ENCODE measurements at regions not wholly inside any gene's neighbourhood (a gene's known extent, or its start where the extent isn't known, plus 50 kb on each side); places are given as distances from the start of the nearest gene placed in this dataset.

- no peak for DNase-seq
These were observed 117.7 kb downstream of the POLR2M start for GRCh38 chr15:57824186-57824585.

DNA sequence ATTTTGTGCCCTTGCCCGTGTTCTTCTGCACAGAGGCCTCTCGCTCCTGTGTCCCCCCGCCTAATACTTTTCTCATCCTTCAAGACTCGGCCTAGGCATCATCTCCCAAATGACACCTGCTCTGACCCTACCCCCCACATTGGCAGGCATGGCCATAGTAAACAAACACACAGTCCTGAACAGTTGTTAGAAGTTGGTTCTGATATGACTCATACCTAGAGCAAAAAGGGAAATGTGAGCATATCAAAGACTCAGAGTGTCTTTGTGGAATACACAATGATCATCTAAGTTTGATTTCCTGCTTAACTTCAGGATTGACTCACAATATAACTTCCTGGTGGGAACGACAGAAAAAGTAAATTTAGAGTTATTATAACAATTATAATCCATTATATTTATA lies 120.5 kb downstream of the POLR2M start:
- no peak for DNase-seq

- DNase-seq = no peak
These were observed 121.5 kb downstream of the POLR2M start for GRCh38 chr15:57827971-57828370.

GRCh38 chr15:57832183-57832582 lies 125.7 kb downstream of the POLR2M start:
- no peak for DNase-seq

DNA sequence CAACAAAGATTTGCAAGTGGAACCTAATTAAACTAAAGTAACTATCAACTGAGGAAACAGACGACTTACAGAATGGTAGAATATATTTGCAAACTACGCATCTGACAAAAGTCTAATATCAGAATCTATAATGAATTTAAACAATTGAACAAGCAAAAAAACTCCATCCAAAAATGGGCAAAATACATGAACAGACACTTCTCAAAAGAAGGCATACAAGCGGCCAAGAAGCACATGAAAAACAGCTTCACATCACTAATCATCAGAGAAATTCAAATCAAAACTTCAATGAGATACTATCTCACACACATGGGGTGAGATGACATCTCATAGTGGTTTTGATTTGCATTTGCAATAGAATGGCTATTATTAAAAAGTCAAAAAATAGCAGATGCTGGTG lies 128.6 kb downstream of the POLR2M start:
- DNase-seq = no peak

DNA sequence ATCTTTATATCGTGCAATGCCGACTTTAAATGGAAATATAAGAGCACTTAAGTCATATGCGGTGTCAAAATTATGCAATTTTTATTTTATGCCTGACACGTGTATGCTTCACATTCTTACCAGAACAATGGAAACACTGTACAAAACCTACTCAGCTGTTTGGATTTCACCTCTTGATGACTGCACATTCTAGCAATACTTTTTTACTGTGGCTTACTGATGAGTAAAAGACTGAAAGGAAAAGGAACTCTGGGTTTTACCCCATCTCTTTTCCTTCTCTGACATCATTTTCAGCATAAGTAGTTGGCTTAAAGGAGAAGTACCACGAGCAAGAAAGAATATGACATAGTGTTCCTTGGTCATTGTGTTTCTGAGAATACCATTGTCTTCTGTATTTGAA lies 142.8 kb downstream of the POLR2M start:
- no peak for DNase-seq

DNA sequence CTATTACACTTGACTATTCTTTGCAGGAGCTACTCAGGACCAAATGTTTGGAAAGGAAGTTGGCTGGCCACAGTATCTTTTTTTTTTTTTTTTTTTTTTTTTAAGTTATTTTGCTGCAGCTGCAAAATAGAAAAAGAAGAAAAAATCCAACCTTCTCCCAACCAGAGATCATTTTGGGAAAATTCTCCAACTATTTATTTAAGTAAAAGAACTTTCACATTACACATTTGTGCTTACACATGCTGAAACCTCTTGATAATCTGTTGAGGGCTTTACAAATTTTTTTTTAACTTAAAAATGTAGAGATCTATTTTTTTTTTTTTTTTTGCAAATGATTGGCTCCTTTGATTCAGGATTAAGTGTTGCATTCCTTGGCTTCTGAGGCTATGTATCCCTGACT lies 148.0 kb downstream of the POLR2M start:
- no peak for DNase-seq

- DNase-seq = no peak
These were observed 151.4 kb downstream of the POLR2M start for GRCh38 chr15:57857871-57858270.

- no peak for DNase-seq
These were observed 152.7 kb downstream of the POLR2M start for GRCh38 chr15:57859130-57859685.

DNA sequence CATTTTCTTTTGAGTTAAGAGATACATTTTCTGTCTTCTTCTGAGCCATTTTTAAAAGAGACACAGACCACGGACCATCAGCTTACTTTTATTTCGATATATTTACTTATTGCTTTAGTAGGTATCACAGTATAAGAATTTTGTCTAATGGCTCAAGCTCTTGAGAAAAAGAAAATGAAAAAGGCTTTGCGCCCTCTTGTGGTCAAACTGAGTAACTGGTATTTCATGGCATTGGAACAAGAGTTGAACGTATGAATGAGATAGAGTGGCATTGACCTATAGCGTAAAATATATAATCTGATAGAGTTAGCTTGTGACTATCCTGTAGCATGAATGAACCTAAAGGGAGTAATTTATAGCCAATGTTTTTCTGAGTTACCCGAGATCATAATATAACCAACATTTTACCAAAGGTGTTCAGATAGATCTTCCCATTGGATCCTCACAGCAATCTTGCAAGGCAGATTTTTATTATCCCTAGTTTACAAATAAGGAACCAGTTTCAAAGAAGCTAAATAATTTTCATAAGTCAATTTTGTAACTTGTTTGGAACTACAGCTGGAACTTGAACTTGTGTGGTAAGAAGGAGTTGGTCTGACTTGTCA lies 154.6 kb downstream of the POLR2M start:
- DNase-seq = peak; percentile 39

DNA sequence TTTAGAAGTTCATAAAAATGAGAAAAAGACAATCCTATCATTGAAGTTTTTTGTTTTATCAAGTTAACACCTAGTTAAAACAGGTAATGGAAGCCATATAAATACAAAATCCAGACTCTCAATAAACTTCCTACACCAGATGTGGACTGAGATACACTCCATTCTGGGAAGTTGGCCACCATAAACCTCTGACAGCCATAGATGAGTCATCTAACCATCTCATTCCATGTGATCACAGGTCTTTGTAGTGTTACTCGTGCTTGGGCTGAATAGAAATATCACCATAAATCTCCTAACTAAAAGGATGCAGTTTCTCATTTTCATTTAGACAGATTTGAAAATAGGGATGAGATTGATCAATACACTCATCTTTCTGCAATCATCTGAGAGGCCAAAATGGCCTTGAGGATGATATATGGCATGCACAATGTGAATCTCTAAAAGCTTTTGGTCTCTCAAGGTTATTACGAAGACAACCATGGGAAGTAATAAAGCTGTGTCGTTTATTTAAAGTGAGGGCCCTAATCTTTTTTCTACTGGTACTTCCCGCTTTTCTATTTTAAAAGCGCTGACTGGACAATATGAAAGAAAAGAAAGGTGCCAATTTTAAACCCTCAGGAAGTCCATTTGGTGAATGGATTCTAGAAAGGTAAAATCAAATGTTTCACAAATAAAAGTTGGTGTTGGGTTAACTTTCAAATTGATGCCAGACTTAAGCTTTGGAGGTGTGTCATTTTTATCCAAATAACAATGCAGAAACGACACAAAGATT lies 155.5 kb downstream of the POLR2M start:
- DNase-seq = no peak

DNA sequence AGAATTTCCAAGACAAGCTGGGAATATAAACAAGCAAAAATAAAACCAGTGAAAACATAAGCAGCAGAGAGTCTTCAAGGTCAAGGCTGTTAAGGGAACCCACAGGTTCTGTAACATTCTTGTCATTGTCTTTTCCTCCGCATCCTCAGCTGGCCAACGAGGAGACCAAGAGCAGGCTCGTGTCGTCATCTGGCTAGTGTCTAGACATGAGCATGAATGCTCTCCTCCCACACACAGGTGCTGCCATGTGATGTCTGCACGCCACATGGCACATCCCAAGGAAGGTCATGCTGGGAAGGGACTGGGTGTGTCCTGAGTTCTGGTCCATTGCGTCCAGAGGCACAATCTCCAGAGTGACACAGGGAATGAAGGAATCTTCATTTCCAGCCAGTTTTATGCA lies 156.2 kb downstream of the POLR2M start:
- no peak for DNase-seq

GRCh38 chr15:57865294-57865693 lies 158.8 kb downstream of the POLR2M start:
- DNase-seq = no peak

GRCh38 chr15:57866149-57866736 lies 159.7 kb downstream of the POLR2M start:
- peak; percentile 32 for DNase-seq

- DNase-seq = no peak
These were observed 161.7 kb downstream of the POLR2M start for GRCh38 chr15:57867970-57868798.

DNA sequence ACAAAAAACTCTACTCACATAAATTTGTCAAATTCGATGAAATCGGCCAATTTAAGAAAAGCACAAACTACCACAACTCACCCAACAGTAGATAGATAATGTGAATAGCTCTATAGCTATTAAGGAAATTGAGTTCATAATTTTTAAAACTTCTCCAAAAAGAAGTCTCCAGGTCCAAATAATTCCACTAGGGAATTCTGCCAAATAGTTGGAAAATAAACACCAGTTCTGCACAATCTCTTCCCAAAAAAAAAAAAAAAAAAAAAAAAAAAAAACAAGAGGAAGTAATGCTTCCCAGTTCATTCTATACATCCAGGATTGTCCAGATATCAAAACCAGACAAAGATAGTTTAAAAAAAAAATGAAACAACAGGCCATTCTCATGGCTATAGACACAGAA lies 164.2 kb downstream of the POLR2M start:
- DNase-seq = no peak

GRCh38 chr15:57872281-57873030 lies 165.9 kb downstream of the POLR2M start:
- no peak for DNase-seq

GRCh38 chr15:57873564-57874209 lies 167.2 kb downstream of the POLR2M start:
- no peak for DNase-seq

- no peak for DNase-seq
These were observed 168.8 kb downstream of the POLR2M start for GRCh38 chr15:57875347-57875746.

- DNase-seq = no peak
These were observed 172.1 kb downstream of the POLR2M start for GRCh38 chr15:57878573-57878972.

DNA sequence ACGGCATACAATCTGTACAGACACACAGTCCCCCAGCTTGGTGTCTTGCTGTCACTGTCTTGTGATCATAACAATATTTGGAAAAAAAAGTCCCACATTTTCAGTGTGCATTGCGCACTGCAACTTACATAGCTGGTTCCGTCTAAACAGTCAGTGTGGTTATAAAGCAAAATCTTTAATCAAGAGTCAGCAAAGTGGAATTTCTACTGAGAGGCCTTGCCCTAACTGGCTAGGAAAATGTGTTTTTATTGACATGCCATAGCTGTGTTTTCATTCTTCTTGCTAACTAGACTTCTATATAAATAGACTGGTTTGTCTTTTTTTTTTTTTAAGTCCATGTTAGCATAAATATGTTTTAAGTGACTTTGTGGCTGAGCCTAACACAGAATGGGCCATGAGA lies 174.8 kb downstream of the POLR2M start:
- no peak for DNase-seq

GRCh38 chr15:57881972-57882371 lies 175.5 kb downstream of the POLR2M start:
- DNase-seq = no peak
